ENCODE measurements at regions not wholly inside any gene's neighbourhood (a gene's known extent, or its start where the extent isn't known, plus 50 kb on each side); places are given as distances from the start of the nearest gene placed in this dataset.
A peak's percentile ranks its signal among the peaks of the same experiment; 100 is the strongest.

DNA sequence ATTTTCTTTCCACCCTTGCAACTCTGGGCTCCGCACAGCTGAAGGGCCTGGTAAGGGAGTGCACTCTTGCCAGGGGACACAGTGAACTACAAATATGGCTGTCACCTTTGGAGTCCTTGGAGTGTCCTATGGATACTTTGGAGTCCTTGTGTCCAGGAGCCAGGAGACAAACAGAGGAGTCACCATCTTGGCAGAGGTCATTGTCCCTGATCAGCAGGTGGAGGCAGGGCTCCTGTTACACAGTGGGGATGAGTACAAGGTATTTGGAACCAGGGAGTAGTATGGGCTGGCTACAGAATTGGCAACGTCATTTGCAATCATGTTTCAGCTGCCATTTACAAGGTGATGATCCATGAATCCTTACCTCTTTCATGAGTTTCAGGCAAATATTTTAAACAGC is 132.5 kb downstream of the FAM161A start:
- no peak for DNase-seq

- DNase-seq, result no peak
Observed at GRCh38 chr2:61720911-61721310, 132.9 kb downstream of the FAM161A start.

DNA sequence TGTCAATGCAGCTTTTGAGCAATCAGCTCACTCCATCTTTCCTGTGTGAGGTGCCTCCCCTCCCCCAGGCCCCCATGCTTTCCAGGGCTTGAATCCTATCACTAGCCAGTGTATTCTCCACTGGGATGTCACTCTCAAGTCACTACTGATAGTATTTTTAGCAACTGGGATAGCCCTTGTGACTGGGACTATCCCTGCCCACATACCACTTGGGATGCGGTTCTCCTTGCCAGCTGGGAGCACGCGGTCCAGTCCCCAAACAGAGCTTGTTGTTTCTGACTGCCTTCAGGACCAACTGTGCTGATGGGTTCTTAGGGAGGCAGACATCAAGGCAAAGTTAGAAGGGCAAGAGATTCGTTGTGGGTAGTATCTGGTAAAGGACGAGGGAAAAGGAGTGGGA is 134.9 kb downstream of the FAM161A start:
- no peak for DNase-seq

- no peak for DNase-seq
Observed at GRCh38 chr2:61715506-61715905, 138.4 kb downstream of the FAM161A start.

- DNase-seq, result no peak
Observed at GRCh38 chr2:61714210-61714609, 139.7 kb downstream of the FAM161A start.

- DNase-seq, result no peak
Observed at GRCh38 chr2:61713457-61713856, 140.4 kb downstream of the FAM161A start.

- DNase-seq, result no peak
Observed at GRCh38 chr2:61712060-61712459, 141.8 kb downstream of the FAM161A start.

GRCh38 chr2:61710711-61711110 is 143.1 kb downstream of the FAM161A start:
- DNase-seq, result no peak

DNA sequence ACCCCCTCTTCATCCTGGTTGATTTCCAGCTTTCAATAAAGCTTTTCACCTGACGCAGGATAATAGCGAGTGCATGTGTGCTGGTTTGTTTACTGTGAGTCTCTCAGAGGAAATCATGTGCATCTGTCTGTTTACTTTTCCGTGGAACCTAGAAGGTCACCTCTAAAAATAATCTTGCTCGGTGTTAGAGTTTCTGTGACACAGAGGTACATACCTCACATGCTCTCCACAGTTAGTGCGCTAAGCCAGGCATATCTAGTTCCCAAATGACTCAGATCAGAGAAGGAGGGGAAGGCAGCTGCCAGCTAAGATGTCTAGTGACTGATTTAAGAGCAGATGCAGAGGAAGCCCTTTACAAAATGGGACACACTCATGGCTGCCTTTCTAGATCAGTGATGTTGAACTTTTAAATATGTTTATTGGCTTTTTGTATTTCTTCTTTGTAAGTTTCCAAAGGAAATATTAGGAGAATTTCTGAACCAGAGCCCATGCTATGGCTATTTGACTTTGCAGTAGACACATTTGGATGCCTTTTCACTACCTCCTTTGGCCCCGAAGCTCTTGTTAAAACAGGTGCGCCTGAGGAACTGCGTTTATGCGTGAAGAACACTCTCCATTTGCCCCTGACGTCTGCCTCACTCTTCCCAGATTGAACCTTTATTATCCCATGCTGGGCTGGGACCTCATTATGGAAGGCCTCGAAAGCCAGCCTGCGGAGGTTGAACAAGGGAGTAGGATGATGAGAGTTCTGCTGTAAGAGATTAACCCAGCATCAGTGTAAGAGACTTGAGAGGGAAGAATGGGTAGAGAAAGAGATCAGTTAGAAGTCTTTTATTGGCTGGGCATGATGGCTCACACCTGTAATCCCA is 145.6 kb downstream of the FAM161A start:
- DNase-seq, result no peak

- DNase-seq, result no peak
Observed at GRCh38 chr2:61705625-61706024, 148.2 kb downstream of the FAM161A start.

DNA sequence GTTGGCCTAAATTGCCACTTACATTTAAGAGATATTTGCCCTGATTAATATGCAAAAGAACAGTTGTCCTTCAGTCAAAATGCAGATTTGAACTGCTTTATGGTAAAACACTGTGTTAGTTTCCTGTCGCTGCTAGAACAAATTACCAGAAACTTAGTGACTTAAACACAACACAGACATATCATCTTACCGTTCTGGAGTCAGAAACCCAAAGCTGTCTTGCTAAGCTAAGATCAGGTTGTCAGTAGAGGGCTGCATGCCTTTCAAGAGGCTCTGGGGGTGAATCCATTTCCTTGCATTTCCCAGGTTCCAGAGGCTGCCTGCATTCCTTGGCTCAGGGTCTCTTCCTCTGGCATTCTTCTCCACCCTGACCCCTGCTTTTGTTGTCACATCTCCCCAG is 149.5 kb downstream of the FAM161A start:
- no peak for DNase-seq

DNA sequence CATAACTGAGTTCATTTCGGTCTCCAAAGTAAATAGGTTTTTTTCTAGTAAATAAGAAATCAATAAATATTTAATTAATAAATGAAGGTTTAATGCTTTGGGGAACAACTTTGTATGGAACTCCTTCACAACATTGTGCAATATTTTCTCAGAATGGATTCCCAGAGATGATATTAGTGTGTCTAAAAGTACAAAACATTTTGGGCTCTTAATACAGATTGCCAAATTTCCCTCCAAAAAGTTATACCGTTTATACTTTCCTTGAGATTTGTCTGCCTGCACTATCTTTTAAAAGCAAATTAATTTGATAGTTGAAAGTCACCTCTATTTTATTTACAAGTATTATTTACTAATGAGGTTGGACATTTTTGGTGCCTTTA is 151.8 kb downstream of the FAM161A start:
- DNase-seq, result no peak

DNA sequence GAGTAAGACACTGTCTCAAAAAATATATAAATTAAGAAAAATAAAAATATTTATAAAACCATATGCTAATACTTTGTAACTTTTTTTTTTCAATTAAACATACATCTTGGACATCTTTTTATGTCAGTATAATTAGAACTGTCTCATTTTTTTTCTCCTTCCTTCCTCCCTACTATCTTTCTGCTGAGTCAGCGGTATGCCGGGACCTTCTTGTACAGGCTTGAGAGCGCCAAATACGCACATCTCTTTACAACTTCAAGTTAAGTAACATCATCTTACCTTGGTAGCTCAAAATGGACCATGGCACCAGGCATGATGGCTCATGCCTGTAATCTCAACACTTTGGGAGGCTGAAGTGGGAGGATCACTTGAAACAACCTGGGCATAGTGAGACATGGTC is 153.4 kb downstream of the FAM161A start:
- no peak for DNase-seq

DNA sequence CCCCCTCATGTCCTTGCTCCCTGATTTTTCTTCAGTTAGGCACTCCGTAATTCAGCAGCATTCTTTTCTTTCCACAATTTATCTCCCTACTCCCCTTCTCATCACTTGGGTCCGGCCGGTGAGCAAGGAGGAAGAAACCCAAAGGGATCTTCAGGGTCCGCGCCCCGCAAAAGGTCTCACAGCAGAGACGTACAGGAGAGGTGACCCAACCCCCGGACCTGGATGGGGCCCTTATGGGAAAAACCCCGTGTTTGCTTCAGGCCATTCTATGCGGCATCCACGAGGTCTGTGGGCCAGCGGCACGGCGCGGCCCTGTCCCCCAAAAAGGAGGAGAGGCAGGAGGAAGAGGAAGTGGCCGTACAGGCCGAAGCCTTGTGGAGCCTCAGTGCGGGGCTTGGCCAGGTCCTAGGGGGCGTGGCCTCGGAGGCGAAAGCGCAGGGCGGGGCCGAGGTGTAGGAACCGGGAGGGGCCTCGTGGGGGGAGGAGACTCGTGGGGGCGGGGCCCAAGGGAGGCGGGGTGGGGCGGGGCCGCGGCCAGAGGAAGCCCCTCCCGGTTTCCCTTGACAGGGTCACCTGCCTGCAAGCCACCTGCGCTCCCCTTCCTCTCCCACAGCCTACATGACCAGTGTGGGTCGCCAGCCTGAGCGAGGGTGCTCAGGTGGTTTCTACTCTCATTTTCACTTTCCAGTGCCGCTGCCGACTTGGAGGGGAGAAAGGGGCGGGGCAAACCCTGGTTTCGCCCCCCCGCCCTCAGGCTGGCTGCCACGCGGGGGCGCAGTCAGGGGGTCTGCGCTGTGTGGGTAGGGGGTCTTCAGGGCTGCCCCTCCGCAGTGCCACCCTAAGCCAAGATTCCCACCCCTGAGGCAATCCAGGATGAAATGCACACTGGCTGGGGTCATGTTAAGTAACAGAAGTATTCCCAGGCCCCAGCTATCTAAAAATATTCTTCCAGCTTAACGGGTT is 156.4 kb upstream of the XPO1 start:
- DNase-seq, result peak; percentile 86 to 87

DNA sequence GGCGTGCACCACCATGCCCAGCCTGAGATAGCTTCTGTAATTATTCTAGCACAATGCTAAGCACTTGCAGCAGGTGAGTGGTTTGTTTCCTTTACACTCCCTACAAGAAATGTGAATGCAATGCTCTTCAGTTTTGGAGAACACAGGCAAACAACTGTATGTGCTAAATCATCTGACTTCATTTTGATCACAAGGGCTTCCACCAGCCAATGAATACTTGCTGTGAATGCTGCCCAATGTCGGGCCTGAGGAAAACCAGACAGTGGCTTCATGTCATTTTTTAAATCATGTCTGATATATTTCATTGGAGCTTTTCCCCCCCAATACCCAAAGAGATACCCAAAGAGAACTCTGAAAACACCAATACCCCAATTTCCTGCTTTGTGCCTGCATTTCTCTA is 155.6 kb upstream of the XPO1 start:
- DNase-seq, result no peak

DNA sequence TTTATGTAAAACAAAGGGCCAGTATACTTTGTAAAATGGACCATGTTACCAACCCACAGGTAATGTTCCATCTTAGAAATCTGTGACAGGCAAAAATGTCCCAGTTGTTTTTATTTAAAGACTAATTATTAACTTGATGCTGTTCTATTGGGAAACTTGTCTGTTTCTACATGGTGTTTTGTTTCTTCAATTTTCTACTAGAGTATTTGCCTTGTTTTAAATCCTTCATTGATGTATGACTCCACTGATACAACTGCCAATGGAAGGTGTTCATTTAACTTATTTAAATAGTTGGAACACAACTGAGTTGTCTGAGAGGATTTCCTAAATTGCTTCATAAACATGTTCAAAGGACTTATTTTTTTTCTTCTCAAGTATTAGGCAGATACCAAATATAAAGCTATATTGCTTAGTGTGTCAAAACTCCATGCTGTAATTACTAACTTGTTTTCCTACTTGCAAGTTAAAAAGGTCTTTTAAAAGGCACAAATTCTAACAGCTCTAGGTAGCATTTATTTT is 152.0 kb upstream of the XPO1 start:
- no peak for DNase-seq

DNA sequence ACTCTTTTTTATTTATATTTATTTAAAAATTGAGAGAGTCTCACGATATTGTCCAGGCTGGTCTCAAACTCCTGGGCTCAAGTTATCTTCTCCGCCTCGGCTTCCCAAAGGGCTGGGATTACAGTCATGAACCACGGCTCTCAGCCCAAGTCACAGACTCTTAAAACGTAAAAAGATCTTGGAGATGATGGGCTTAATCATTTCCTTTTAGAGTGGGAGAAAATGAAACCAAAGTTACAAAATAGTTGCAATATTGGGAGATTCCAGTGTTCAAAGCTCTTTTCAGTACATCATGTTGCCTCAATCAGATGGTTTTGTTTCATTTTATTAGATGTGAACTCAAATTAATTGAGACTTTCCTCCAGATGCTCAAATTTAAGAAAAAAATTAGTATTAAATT is 151.4 kb upstream of the XPO1 start:
- DNase-seq, result no peak

DNA sequence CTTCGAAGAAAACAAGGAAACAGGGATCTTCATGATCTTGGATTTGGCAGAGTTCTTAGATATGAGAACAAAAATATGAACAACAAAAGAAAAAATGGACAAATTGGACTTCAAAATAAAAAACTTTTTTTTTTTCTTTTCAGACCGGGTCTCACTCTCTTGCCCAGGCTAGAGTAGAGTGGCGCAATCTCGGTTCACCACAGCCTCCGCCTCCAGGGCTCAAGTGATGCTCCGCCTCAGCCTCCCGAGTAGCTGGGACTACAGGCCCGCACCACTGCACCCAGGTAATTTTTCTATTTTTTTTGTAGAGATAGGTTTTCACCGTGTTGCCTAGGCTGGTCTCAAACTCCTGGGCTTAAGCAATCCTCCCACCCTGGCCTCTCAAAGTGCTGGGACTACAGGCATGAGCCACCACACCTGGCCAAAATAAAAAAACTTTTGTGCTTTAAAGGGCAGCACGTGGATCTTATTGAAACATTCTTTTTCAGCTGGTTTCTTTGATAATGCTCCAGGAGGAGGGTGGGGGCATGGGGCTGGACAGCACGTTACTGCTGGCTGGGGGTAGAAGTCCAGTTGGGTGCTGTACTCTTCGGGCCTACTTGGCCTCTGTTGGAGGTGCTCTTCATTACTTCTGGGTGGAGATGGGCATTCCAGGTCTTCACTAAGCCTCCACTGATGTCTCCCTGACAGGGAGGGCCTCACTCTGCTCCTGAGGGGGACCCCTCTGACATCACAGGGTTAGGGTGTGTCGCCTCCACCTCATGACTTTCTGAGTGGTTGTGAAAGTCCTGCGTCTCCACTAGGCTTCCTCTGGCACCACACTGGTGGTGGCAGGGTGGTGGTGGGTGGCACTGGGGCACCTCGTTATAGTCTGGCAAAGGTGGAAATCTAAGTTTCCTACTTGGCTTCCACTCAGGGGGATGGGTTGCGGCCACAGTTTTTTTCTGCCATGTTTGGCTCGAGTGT is 150.5 kb upstream of the XPO1 start:
- no peak for DNase-seq

DNA sequence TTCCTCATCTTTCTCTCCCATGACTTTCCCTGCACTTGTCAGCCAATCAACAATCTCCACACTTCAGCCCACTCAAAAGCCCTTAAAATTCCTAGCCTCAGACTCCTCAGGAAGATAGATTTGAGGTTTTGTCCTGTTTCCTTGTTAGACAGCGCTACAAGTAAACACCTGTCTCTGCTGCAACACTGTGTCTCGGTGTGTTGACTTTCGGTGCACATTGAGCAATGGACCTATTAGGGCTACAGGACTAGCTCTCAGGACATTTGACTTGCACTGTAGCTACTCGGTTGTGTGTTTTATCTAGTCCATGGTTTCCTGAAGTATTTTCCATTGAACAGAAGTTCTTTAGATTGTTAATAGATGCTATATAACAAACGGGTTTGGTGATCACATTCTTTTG is 140.9 kb upstream of the XPO1 start:
- DNase-seq, result no peak

GRCh38 chr2:61677942-61678341 is 139.8 kb upstream of the XPO1 start:
- DNase-seq, result no peak

GRCh38 chr2:61677306-61677705 is 139.2 kb upstream of the XPO1 start:
- DNase-seq, result no peak

GRCh38 chr2:61675204-61675603 is 137.0 kb upstream of the XPO1 start:
- no peak for DNase-seq

Measured in CD4-positive, alpha-beta T cell treated with Interleukin-4 for 1 hour (primary cell).